HCT116 (cell line): ENCODE measurements at regions not wholly inside any gene's neighbourhood (a gene's known extent, or its start where the extent isn't known, plus 50 kb on each side); places are given as distances from the start of the nearest gene placed in this dataset.

Experiments used
- ATAC-seq: fragments of 200-7000 bp; cut with Tn5 transposase; 2 replicates; pipeline ENCODE4 v1.9.1; 2020; ENCODE audit warnings: mild to moderate bottlenecking, moderate library complexity
- BruUV-seq: library from RNA; stranded (reverse); fragments of 400-500 nt; replicated peaks from 2 replicates; lab custom pipeline; 2021; lab: Mats Ljungman, UMichigan
- CTCF ChIA-PET: fragments of 300-600 bp; sonication (Branson Sonifier 250); formaldehyde crosslinking; loops from one replicate; lab custom pipeline; 2021; ENCODE audit warnings: antibody characterized with exemption; lab: Charles Lee
- POLR2A ChIA-PET: fragments of 300-600, 350-600 bp; sonication (Branson Sonifier 250); formaldehyde crosslinking; loops from one replicate; lab custom pipeline; 2021; ENCODE audit warnings: antibody characterized with exemption; lab: Charles Lee
- RAD21 ChIA-PET, 2 experiments: fragments of 300-600 bp; sonication (Branson Sonifier 250); formaldehyde crosslinking; loops; one replicate each; lab custom pipeline; 2023; ENCODE audit warnings: low total read pairs in 2 of 2; ENCODE audit not compliant: uncharacterized antibody in 2 of 2, unreplicated experiment in 2 of 2, low non-redundant PET in 1 of 2; lab: Charles Lee
- DNase-seq: peaks from one replicate; pipeline ENCODE4 v3.0.0-alpha.2; 2010; ENCODE audit warnings: low read depth, low spot score
- H2AFZ ChIP-seq: fragments of 200-600 bp; shearing (Covaris generic), sonication (generic); 2 replicates; pipeline ENCODE4 v1.6.1; 2017; ENCODE audit warnings: low read depth, mixed run types, mixed read lengths, antibody characterized with exemption, low read length; ENCODE audit not compliant: poor library complexity, severe bottlenecking
- H3K27ac ChIP-seq: 2 replicates; pipeline ENCODE4 v1.5.1; 2012; ENCODE audit warnings: low read depth, low read length
- H3K27me3 ChIP-seq: fragments of 200-600 bp; sonication (generic); 2 replicates; pipeline ENCODE4 v1.6.1; 2016; ENCODE audit warnings: mixed run types, low read length, mixed read lengths; ENCODE audit not compliant: insufficient read depth
- H3K36me3 ChIP-seq, 2 experiments: fragments of 200-500 bp in 1 of 2; fragments of 200-600 bp in 1 of 2; sonication (Bioruptor generic) in 1 of 2; sonication (generic) in 1 of 2; 2 replicates each; pipeline versions ENCODE4 v1.5.1 to v1.6.1; 2014 to 2016; ENCODE audit warnings: low read length in 2 of 2, inconsistent platforms in 1 of 2, mixed read lengths in 1 of 2, mixed run types in 1 of 2; ENCODE audit not compliant: insufficient read depth in 2 of 2, control insufficient read depth in 1 of 2
- H3K4me1 ChIP-seq, 2 experiments: fragments of 200-600 bp in 1 of 2; sonication (generic) in 1 of 2; 2 replicates each; pipeline versions ENCODE4 v1.5.1 to v1.6.1; 2012 to 2017; ENCODE audit warnings: low read length in 2 of 2, inconsistent platforms in 1 of 2, mild to moderate bottlenecking in 1 of 2, mixed read lengths in 1 of 2, mixed run types in 1 of 2, moderate library complexity in 1 of 2; ENCODE audit not compliant: insufficient read depth in 2 of 2, control insufficient read depth in 1 of 2
- H3K4me2 ChIP-seq: fragments of 200-600 bp; sonication (generic); 2 replicates; pipeline ENCODE4 v1.6.1; 2017; ENCODE audit warnings: mixed run types, low read length, mixed read lengths
- H3K4me3 ChIP-seq, 2 experiments: fragments of 200-600 bp in 1 of 2; sonication (generic) in 1 of 2; replicated peaks in 1 of 2; 2 replicates each; pipeline ENCODE4 v1.5.1; 2011 to 2016; ENCODE audit warnings: low read length in 2 of 2, control low read depth in 1 of 2, low read depth in 1 of 2, mild to moderate bottlenecking in 1 of 2, mixed read lengths in 1 of 2, mixed run types in 1 of 2
- H3K79me2 ChIP-seq: fragments of 200-600 bp; sonication (generic); 2 replicates; pipeline ENCODE4 v1.6.1; 2017; ENCODE audit warnings: mild to moderate bottlenecking, mixed run types, low read length, moderate library complexity, mixed read lengths; ENCODE audit not compliant: insufficient read depth
- H3K9ac ChIP-seq: fragments of 200-600 bp; sonication (generic); 2 replicates; pipeline ENCODE4 v1.6.1; 2016; ENCODE audit warnings: low read length, mixed read lengths
- H3K9me2 ChIP-seq: fragments of 200-600 bp; sonication (generic), shearing (Covaris generic); 2 replicates; pipeline ENCODE4 v1.6.1; 2017; ENCODE audit warnings: mixed run types, mild to moderate bottlenecking, moderate library complexity; ENCODE audit not compliant: insufficient read depth
- H3K9me3 ChIP-seq, 2 experiments: fragments of 200-500 bp in 1 of 2; fragments of 200-600 bp in 1 of 2; sonication (Bioruptor generic) in 1 of 2; sonication (generic) in 1 of 2; 2 replicates each; pipeline ENCODE4 v1.6.1; 2014 to 2017; ENCODE audit warnings: low read length in 2 of 2, mixed read lengths in 2 of 2, inconsistent platforms in 1 of 2, low read depth in 1 of 2, mild to moderate bottlenecking in 1 of 2, mixed run types in 1 of 2, moderate library complexity in 1 of 2; ENCODE audit not compliant: control insufficient read depth in 1 of 2, insufficient read depth in 1 of 2
- H4K20me1 ChIP-seq: fragments of 200-600 bp; sonication (generic), shearing (Covaris generic); 2 replicates; pipeline ENCODE4 v1.6.1; 2017; ENCODE audit warnings: mixed run types, mild to moderate bottlenecking, moderate library complexity; ENCODE audit not compliant: insufficient read depth
- ATF3 ChIP-seq: IDR thresholded peaks from 2 replicates; pipeline ENCODE4 v1.6.1; 2012
- CBX3 ChIP-seq: IDR thresholded peaks from 2 replicates; pipeline ENCODE4 v1.6.1; 2012; ENCODE audit warnings: low read depth
- CEBPB ChIP-seq: IDR thresholded peaks from 2 replicates; pipeline ENCODE4 v1.6.1; 2012; ENCODE audit warnings: low read depth
- EGR1 ChIP-seq: IDR thresholded peaks from 2 replicates; pipeline ENCODE4 v1.6.1; 2012; ENCODE audit warnings: low read depth
- ELF1 ChIP-seq: IDR thresholded peaks from 2 replicates; pipeline ENCODE4 v1.6.1; 2012; ENCODE audit warnings: low read depth, borderline replicate concordance
- EZH2 ChIP-seq: fragments of 200-600 bp; sonication (generic); IDR thresholded peaks from 2 replicates; pipeline ENCODE4 v1.6.1; 2017; ENCODE audit warnings: antibody characterized with exemption, mixed run types
- FOSL1 ChIP-seq: IDR thresholded peaks from 2 replicates; pipeline ENCODE4 v1.6.1; 2012; ENCODE audit warnings: low read depth
- JUND ChIP-seq: IDR thresholded peaks from 2 replicates; pipeline ENCODE4 v1.6.1; 2012
- POLR2A ChIP-seq: IDR thresholded peaks from 2 replicates; pipeline ENCODE4 v1.7.0; 2011; ENCODE audit warnings: borderline replicate concordance; ENCODE audit not compliant: insufficient read depth, insufficient read length; ENCODE audit errors: extremely low read depth
- POLR2AphosphoS5 ChIP-seq: IDR thresholded peaks from 2 replicates; pipeline ENCODE4 v1.6.1; 2011; ENCODE audit warnings: mild to moderate bottlenecking, low read depth, low read length, moderate library complexity
- RAD21 ChIP-seq: IDR thresholded peaks from 2 replicates; pipeline ENCODE4 v1.6.1; 2012; ENCODE audit warnings: low read depth, mild to moderate bottlenecking
- REST ChIP-seq: IDR thresholded peaks from 2 replicates; pipeline ENCODE4 v1.6.1; 2012; ENCODE audit warnings: low read depth
- SIN3A ChIP-seq: IDR thresholded peaks from 2 replicates; pipeline ENCODE4 v1.6.1; 2012; ENCODE audit warnings: low read depth
- SP1 ChIP-seq: IDR thresholded peaks from 2 replicates; pipeline ENCODE4 v1.6.1; 2012; ENCODE audit warnings: low read depth
- SRF ChIP-seq: IDR thresholded peaks from 2 replicates; pipeline ENCODE4 v1.6.1; 2012; ENCODE audit warnings: low read depth
- TCF7L2 ChIP-seq: IDR thresholded peaks from 2 replicates; pipeline ENCODE4 v1.7.0; 2011; ENCODE audit warnings: borderline replicate concordance, inconsistent platforms; ENCODE audit not compliant: insufficient read depth, insufficient read length; ENCODE audit errors: extremely low read depth
- YY1 ChIP-seq: IDR thresholded peaks from 2 replicates; pipeline ENCODE4 v1.6.1; 2011; ENCODE audit warnings: low read length, low read depth, moderate library complexity, mild to moderate bottlenecking; ENCODE audit not compliant: insufficient replicate concordance; ENCODE audit errors: extremely low read depth
- ZNF274 ChIP-seq: fragments of 200-500 bp; sonication (Bioruptor generic); IDR thresholded peaks from 2 replicates; pipeline ENCODE4 v1.6.1; 2014; ENCODE audit warnings: mild to moderate bottlenecking, low read depth, low read length, inconsistent platforms
- intact Hi-C: fragments of 100-400 bp; cut with micrococcal nuclease; formaldehyde crosslinking; loops from 2 replicates; pipeline ENCODE4 v1.10.0; 2022

GRCh38 chr18:60804415-60804814 is 431.8 kb upstream of the MC4R start:
- Histone ChIP-seq H3K36me3 (no peaks in the 10 kb centered on the region), H3K4me2 (no peak overlapping the region), H3K4me1 (no peaks in the 10 kb centered on the region), H3K9ac (no peak overlapping the region), H3K9me3 (no peaks in the 10 kb centered on the region), H3K79me2 (no peaks in the 10 kb centered on the region), H3K9me2 (no peaks in the 10 kb centered on the region), H3K27me3 (no peaks in the 10 kb centered on the region), H2AFZ (no peak overlapping the region)
- ChIA-PET POLR2A (no interaction called here), CTCF (no interaction called here), RAD21 (no interaction called here)
- no TSS peak for BruUV-seq
- DNase-seq: no peak
- ATAC-seq: no peak
- intact Hi-C loops: no loop called here
- TF ChIP-seq POLR2A (no peak), ZNF274 (no peak), SP1 (no peak), ELF1 (no peak)
- TF ChIP-seq, all 23 proteins: peak for 0
- H4K20me1 ChIP-seq: no peaks in the 10 kb centered on the region
- no peak overlapping the region for H3K4me3 ChIP-seq
- no peak overlapping the region for H3K27ac ChIP-seq

GRCh38 chr18:60809937-60810336 is 437.4 kb upstream of the MC4R start:
- no peak overlapping the region for H3K9ac ChIP-seq
- CTCF ChIA-PET: interaction anchor here (1.3 to 1.4 kb wide), 2 partner anchors 17 to 513 kb away, joined by 3 to 4 read pairs; no protein-coding TSS in a partner anchor
- POLR2A ChIA-PET: no interaction called here
- RAD21 ChIA-PET: no interaction called here
- no peak overlapping the region for H2AFZ ChIP-seq
- ATAC-seq (no peak), DNase-seq (no peak)
- intact Hi-C loops: loop anchor here (5.0 kb wide), 1 partner anchor 692 kb away; no protein-coding TSS in a partner anchor
- no peak for TF ChIP-seq JUND
- no peak for TF ChIP-seq ZNF274
- TF ChIP-seq CEBPB: no peak
- no peak for TF ChIP-seq RAD21
- TF ChIP-seq YY1: no peak
- TF ChIP-seq EGR1: no peak
- no peak for TF ChIP-seq ATF3
- no peak for TF ChIP-seq REST
- TF ChIP-seq ELF1: no peak
- TF ChIP-seq EZH2: no peak
- TF ChIP-seq SRF: no peak
- no peak for TF ChIP-seq TCF7L2
- TF ChIP-seq SP1: no peak
- no peak for TF ChIP-seq SIN3A
- no peak for TF ChIP-seq POLR2AphosphoS5
- no peak for TF ChIP-seq POLR2A
- TF ChIP-seq FOSL1: no peak
- TF ChIP-seq CBX3: no peak
- BruUV-seq: no TSS peak
- no peaks in the 10 kb centered on the region for H3K79me2 ChIP-seq
- H3K4me1 ChIP-seq: no peaks in the 10 kb centered on the region
- H3K27ac ChIP-seq: no peak overlapping the region
- H3K9me2 ChIP-seq: no peaks in the 10 kb centered on the region
- no peaks in the 10 kb centered on the region for H3K36me3 ChIP-seq
- no peak overlapping the region for H3K4me3 ChIP-seq
- no peaks in the 10 kb centered on the region for H3K9me3 ChIP-seq
- no peaks in the 10 kb centered on the region for H3K27me3 ChIP-seq
- no peaks in the 10 kb centered on the region for H4K20me1 ChIP-seq
- H3K4me2 ChIP-seq: no peak overlapping the region
